ENCODE measurements at regions not wholly inside any gene's neighbourhood (a gene's known extent, or its start where the extent isn't known, plus 50 kb on each side); places are given as distances from the start of the nearest gene placed in this dataset.
"Not testable (repeated sequence)": the region's sequence is repeated elsewhere in the genome, so short reads cannot be mapped to it uniquely, and the experiment has no call there.

DNA sequence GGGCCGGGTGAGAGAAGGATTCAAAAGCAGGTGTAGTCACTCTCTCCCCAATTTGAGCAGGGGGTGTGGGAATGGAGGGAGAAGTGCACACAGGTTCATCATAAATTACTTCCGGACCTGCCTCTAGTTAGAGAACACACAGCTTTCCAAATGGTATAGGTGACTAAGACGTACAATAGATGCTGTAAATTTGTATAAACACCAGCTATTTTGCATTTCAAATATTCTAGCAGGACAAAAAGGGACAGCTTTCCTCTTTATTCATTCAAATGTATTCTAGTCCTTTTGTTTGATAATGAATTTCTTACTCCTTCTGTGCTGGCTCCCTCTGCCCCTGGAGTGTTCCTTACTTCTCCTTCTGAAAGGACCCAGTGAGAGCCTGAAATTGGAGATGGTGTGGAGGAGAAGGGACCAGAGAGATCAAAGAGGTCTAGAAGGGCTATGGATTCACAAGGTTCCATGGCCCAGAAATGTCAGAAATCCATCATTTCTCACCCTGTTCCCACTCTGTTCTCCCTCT lies 53.2 kb upstream of the SH3BP4 start:
- no peak for DNase-seq

DNA sequence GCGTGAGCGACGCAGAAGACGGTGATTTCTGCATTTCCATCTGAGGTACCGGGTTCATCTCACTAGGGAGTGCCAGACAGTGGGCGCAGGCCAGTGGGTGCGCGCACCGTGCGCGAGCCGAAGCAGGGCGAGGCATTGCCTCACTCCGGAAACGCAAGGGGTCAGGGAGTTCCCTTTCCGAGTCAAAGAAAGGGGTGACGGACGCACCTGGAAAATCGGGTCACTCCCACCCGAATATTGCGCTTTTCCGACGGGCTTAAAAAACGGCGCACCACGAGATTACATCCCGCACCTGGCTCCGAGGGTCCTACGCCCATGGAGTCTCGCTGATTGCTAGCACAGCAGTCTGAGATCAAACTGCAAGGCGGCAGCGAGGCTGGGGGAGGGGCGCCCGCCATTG lies 63.4 kb upstream of the SH3BP4 start:
- not testable (repeated sequence) for DNase-seq

GRCh38 chr2:234887195-234887594 lies 64.6 kb upstream of the SH3BP4 start:
- no peak for DNase-seq

DNA sequence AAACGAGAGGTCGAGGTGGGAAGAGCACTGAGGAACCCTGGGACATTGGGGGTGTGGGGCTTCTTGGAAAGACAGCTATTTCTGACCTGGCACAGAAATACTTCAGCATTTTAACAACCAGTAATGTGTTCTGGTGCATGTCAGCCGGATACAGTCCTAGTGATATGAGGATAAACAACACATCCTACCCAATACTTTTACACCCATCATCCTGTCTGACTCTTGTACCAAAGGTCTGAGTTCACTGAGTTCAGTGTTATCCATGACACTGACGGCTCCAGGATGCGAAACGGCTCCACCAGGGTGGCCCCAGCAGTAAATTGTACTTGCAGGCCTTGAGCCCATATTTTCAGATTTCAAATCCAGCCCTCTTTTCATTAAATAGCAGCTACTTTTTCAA lies 65.9 kb upstream of the SH3BP4 start:
- DNase-seq: no peak

- no peak for DNase-seq
Measured at GRCh38 chr2:234885118-234885517, 66.7 kb upstream of the SH3BP4 start.

DNA sequence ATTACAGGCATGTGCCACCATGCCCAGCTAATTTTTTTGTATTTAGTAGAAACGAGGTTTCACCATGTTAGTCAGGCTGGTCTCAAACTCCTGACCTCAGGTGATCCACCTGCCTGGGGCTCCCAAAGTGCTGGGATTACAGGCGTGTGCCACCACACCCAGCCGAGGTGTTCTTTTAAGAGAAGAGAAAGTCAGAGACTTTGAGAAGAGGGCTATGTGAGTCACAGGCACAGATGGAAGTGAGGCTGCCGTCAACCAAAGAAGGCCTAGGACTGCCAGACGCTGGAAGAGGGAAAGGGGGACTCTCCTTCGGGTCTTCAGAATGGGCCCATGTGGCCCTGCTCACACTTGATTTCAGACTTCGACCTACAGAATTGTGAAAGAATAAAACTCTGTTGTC lies 67.2 kb upstream of the SH3BP4 start:
- no peak for DNase-seq

DNA sequence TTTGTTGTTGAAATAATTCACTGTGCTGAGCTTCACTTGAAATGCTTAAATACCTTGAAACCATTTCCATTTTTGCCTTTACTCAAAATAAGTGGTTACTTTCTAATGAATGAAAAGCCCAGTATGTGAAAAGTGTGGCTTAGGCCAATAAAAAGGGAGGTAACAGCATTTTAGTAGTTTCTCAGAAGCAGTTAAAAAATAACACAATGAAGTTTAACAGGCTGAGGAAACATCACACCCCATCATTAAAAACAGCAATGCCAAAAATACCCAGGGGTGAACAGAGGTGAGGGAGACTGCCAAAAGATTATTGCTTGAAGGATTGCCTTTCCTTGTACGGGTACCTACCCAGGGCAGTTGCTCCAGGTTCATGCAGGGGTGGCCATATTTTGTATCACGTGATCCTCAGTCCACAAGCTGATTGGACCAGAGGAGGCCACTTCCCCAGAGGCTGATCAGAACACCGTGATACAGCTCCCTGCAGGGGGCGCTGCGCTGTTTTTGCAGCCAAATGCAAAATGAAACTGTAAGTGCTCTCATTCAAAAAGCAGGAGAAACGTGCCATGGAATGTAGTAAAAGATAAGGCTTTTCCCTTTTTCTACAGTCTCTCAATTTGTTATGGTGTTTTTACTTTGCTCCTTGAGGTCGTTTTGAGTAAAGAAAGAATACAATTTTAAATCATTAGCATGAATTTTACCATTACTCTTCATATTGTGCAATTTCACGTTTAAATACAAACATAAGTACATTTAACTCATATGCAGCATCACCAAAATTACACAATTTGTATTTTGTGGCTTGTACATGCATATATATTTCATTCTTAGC lies 70.2 kb upstream of the SH3BP4 start:
- DNase-seq: peak; percentile 61 to 83 (median 73)

- DNase-seq: no peak
Measured at GRCh38 chr2:234880551-234881211, 71.1 kb upstream of the SH3BP4 start.

DNA sequence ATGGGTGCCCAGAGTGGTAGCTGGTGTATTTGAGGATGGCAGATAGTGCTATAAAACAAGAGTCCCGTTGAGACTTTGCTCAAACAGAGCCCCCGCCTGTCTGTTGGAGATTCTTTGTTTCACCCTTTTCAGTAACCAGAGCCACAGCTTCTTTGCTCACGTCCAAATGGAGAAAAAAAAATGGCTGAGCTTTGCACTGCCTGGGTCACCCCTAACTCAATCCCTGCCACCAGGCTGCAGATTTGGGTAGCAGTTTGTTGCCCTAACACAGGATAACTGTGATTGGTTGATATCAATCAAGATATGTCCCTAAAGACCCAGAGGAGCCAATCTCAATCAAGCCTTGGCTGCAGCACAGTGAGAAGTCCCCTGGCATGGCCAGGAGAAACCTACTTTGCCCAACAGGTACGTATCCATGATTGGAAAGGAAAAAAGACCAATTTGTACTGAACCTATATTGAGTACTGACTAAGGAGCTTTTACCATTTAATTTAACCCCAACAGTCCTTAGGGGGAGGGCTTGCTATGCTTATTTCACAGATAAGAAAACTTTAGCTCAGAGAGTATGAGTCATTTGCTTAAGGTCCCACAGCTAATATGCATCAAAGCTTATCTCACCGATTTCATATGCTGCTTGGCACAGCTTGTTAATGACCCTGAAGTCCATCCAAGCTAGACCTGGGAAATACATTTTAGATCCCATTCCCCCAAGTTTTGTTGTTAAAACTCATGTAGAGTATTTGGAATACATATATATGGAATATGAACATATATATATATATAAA lies 72.0 kb upstream of the SH3BP4 start:
- DNase-seq: no peak

DNA sequence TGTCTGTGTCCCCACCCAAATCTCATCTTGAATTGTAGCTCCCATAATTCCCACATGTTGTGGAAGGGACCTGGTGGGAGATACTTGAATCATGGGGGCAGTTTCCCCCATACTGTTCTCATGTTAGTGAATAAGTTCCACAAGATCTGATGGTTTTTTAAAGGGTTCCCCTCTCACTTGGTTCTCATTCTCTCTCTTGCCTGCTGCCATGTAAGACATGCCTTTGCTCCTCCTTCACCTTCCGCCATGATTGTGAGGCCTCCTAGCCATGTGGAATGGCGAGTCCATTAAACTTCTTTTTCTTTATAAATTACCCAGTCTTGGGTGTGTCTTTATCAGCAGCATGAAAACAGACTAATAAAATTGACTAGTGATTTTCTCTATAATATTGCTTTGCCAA lies 75.2 kb upstream of the SH3BP4 start:
- DNase-seq: not testable (repeated sequence)

GRCh38 chr2:234874347-234875046 lies 77.3 kb upstream of the SH3BP4 start:
- no peak for DNase-seq

DNA sequence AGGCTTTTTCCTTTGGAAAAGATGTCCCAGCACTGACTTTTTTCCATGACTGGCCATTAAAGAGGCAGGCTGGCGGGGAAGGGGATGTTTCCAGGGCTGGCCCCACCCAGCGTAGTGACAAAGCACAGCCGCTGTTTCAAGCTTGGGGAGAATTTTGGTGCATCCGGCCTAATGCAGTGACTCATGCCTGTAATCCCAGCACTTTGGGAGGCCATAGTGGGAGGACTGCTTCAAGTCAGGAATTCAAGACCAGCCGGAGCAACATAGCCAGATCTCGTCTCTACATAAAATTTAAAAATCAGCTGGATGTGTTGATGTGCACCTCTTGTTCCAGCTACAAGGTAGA lies 78.0 kb upstream of the SH3BP4 start:
- no peak for DNase-seq

DNA sequence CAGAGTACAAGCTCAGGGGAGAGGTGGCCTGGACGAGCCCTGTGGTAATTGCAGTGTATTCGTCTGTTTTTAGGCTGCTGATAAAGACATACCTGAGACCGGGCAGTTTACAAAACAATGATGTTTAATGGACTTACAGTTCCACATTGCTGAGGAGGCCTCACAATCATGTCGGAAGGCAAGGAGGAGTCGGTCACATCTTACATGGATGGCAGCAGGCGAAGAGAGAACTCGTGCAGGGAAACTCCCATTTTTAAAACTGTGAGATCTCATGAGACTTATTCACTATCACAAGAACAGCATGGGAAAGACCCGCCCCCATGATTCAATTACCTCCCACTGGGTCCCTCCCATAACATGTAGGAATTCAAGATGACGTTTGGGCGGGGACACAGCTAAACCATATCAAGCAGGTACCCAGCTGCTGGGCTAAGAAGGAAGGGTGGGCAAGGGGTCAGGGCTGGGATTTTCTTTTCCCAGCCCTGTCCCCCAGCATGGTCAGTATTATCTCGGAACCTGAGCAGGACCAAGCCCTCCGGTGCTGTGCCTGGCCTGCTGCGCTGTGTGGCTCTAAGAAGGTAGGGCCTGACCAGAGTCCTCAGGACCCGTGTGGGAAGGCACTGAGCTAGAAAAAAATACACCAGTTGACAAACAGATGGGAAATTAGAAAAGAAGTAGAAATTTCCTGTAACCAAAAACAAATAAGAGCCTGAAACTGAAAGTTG lies 78.6 kb upstream of the SH3BP4 start:
- no peak for DNase-seq

GRCh38 chr2:234869969-234870368 lies 81.8 kb upstream of the SH3BP4 start:
- DNase-seq: no peak

GRCh38 chr2:234869164-234869563 lies 82.7 kb upstream of the SH3BP4 start:
- DNase-seq: no peak

DNA sequence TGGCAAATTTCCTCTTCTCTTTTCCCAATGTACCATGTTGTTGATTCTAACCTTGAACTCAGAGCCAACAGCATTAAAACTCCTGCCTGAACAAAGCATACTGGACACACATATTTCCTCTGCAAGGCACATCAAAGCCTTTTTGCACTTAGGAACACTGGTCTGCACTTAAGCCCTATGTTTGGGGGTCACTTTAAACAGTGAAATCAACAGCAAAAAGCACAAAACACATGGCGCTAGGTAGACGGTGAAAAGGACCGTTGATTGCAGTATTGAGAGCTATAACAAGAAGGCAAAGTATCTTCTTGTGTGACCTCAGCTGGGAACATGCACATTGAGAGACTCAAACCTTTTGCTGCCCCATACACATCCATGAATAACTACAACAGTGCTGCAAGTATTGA lies 83.9 kb upstream of the SH3BP4 start:
- DNase-seq: no peak

DNA sequence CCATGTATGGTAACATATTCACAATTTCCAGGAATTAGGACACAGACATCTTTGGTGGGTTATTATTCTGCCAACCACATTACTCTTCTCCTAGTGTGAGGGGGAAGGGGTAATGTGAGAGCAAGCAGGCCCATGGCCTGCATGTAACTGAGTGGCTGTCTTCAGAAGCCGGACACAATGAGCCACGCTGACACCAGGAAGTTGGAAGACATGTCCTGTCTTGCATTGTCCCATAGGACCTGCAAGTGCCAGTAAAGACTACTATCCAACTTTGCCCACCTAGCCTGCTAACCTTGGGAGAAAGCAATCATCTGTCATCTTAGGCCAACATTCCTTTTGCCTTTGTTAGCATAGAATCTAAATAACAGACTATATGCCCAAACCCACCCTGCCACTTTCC lies 86.2 kb upstream of the SH3BP4 start:
- DNase-seq: no peak

- DNase-seq: no peak
Measured at GRCh38 chr2:234865040-234865439, 86.8 kb upstream of the SH3BP4 start.

DNA sequence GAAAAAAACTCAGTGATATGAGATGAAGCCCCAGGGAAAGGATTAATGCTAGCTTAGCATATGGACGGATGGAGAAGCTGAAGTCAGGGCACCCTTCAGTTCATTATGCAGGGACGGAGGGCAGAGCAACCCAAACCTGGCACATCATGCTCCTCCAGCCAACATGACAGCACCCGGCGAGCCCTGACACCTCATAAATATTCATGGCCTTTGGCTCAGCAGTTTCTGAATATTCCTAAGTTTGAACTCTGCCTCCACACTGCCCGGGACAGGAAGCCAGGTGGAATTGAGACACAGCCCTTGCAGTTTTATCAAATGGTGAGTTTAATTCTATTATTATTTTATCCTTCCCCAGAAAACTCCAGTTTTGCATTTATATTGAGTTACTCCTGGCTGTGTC lies 87.3 kb upstream of the SH3BP4 start:
- no peak for DNase-seq

GRCh38 chr2:234863043-234863934 lies 88.5 kb upstream of the SH3BP4 start:
- DNase-seq: no peak

Measured in suppressor macrophage treated with lipopolysaccharide for 1 hour (primary cell).